ENCODE measurements at regions not wholly inside any gene's neighbourhood (a gene's known extent, or its start where the extent isn't known, plus 50 kb on each side); places are given as distances from the start of the nearest gene placed in this dataset.

- in situ Hi-C loops (cut with MboI; ENCODE audit: low sequenced_read_pairs, unreplicated experiment) = no loop called here
- no peak for DNase-seq (ENCODE audit: low spot score)
- no peak for TF ChIP-seq CTCF (IDR thresholded peaks at IDR 0.05; ENCODE audit: borderline replicate concordance, control extremely low read depth, extremely low read depth, insufficient read depth, missing control alignments)
These were observed 84.6 kb upstream of the LYZL1 start for GRCh38 chr10:29204070-29204800.

GRCh38 chr10:29205787-29206186, 83.1 kb upstream of the LYZL1 start:
- in situ Hi-C loops (cut with MboI; ENCODE audit: low sequenced_read_pairs, unreplicated experiment) = no loop called here
- DNase-seq (ENCODE audit: low spot score) = no peak
- no peak for TF ChIP-seq CTCF (IDR thresholded peaks at IDR 0.05; ENCODE audit: borderline replicate concordance, control extremely low read depth, extremely low read depth, insufficient read depth, missing control alignments)

- in situ Hi-C loops (cut with MboI; ENCODE audit: low sequenced_read_pairs, unreplicated experiment) = no loop called here
- TF ChIP-seq CTCF (IDR thresholded peaks at IDR 0.05; ENCODE audit: borderline replicate concordance, control extremely low read depth, extremely low read depth, insufficient read depth, missing control alignments) = no peak
- no peak for DNase-seq (ENCODE audit: low spot score)
These were observed 80.0 kb upstream of the LYZL1 start for GRCh38 chr10:29208845-29209244.

- in situ Hi-C loops (cut with MboI; ENCODE audit: low sequenced_read_pairs, unreplicated experiment) = no loop called here
- TF ChIP-seq CTCF (IDR thresholded peaks at IDR 0.05; ENCODE audit: borderline replicate concordance, control extremely low read depth, extremely low read depth, insufficient read depth, missing control alignments) = no peak
- DNase-seq (ENCODE audit: low spot score) = no peak
These were observed 79.0 kb upstream of the LYZL1 start for GRCh38 chr10:29209830-29210229.

GRCh38 chr10:29210266-29210868, 78.5 kb upstream of the LYZL1 start:
- in situ Hi-C loops (cut with MboI; ENCODE audit: low sequenced_read_pairs, unreplicated experiment) = no loop called here
- no peak for TF ChIP-seq CTCF (IDR thresholded peaks at IDR 0.05; ENCODE audit: borderline replicate concordance, control extremely low read depth, extremely low read depth, insufficient read depth, missing control alignments)
- no peak for DNase-seq (ENCODE audit: low spot score)

- DNase-seq (ENCODE audit: low spot score) = no peak
- TF ChIP-seq CTCF (IDR thresholded peaks at IDR 0.05; ENCODE audit: borderline replicate concordance, control extremely low read depth, extremely low read depth, insufficient read depth, missing control alignments) = no peak
- in situ Hi-C loops (cut with MboI; ENCODE audit: low sequenced_read_pairs, unreplicated experiment) = no loop called here
These were observed 76.3 kb upstream of the LYZL1 start for GRCh38 chr10:29212597-29212996.
